ENCODE measurements at regions not wholly inside any gene's neighbourhood (a gene's known extent, or its start where the extent isn't known, plus 50 kb on each side); places are given as distances from the start of the nearest gene placed in this dataset.

DNA sequence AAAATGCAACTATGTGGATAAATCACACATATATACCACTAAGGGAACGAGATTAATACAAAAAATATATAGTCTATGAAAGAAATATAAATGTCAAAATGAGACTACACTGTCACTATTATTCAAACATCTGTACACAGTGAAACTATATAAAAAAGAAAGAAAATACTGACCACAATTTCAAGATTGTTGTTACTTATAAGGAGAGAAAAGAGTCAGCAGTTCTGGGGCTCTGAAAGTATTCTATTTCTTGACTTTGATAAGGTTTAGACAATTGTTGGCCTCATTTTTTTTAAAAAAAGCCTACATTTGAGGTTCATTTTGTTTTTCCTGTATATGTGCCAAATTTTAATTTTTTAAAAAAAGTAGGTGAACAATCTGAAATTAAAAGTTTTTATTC is 319.3 kb upstream of the CHRM3 start:
- Histone ChIP-seq H3K4me3 (no peak overlapping the region), H3K4me2 (no peak overlapping the region), H3K27ac (no peak overlapping the region), H3K27me3 (no peaks in the 10 kb centered on the region), H4K20me1 (no peaks in the 10 kb centered on the region), H3K4me1 (no peaks in the 10 kb centered on the region), H3K9me3 (replicated peaks in 1 of 11) (no peaks in the 10 kb centered on the region), H3K9ac (no peak overlapping the region), H3K36me3 (no peaks in the 10 kb centered on the region)
- no peak for TF ChIP-seq Cebpa-rat (IDR thresholded peaks at IDR 0.05)

- H3K4me2 ChIP-seq: no peak overlapping the region
- H3K27ac ChIP-seq: no peak overlapping the region
- H3K36me3 ChIP-seq: no peaks in the 10 kb centered on the region
- no peaks in the 10 kb centered on the region for H3K9me3 ChIP-seq (replicated peaks in 1 of 11)
- H3K4me1 ChIP-seq: no peaks in the 10 kb centered on the region
- TF ChIP-seq Cebpa-rat (IDR thresholded peaks at IDR 0.05): no peak
- H3K9ac ChIP-seq: no peak overlapping the region
- no peaks in the 10 kb centered on the region for H4K20me1 ChIP-seq
- H3K27me3 ChIP-seq: no peaks in the 10 kb centered on the region
- H3K4me3 ChIP-seq: no peak overlapping the region
These were observed 324.6 kb upstream of the CHRM3 start for GRCh38 chr1:239061770-239062169.

GRCh38 chr1:239058190-239058589 is 328.2 kb upstream of the CHRM3 start:
- no peaks in the 10 kb centered on the region for H3K4me1 ChIP-seq

DNA sequence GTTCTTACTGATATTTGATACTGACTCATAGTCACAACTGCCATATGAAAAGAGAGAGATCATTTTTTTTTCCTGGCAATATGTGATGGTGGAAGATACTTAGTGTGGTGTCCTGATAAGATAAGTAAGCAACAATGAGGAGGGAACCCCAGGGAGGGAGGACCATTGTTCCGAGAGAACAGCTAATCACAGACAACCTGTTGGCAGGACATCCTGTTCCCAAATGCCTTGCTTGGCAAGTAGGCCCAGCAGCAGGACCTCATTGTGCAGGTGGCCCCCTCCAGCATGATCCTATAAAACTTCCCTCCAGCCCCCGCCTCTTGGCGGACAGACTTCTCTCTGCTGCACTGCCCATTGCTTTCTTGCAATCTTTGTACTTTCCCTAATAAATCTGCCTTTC is 329.4 kb upstream of the CHRM3 start:
- H3K9ac ChIP-seq: no peak overlapping the region
- H3K4me2 ChIP-seq: no peak overlapping the region
- no peaks in the 10 kb centered on the region for H3K27me3 ChIP-seq
- no peaks in the 10 kb centered on the region for H4K20me1 ChIP-seq
- no peaks in the 10 kb centered on the region for H3K36me3 ChIP-seq
- H3K4me3 ChIP-seq: no peak overlapping the region
- H3K4me1 ChIP-seq: no peaks in the 10 kb centered on the region
- TF ChIP-seq Cebpa-rat (IDR thresholded peaks at IDR 0.05): no peak
- no peak overlapping the region for H3K27ac ChIP-seq
- H3K9me3 ChIP-seq (replicated peaks in 1 of 11): no peaks in the 10 kb centered on the region

More at GRCh38 chr1:239058190-239058589, 328.2 kb upstream of the CHRM3 start:
- H3K27me3 ChIP-seq: no peaks in the 10 kb centered on the region
- no peak overlapping the region for H3K4me2 ChIP-seq
- no peak overlapping the region for H3K4me3 ChIP-seq
- H3K36me3 ChIP-seq: no peaks in the 10 kb centered on the region
- H3K9me3 ChIP-seq (replicated peaks in 1 of 11): no peaks in the 10 kb centered on the region
- no peak for TF ChIP-seq Cebpa-rat (IDR thresholded peaks at IDR 0.05)
- no peak overlapping the region for H3K9ac ChIP-seq
- no peaks in the 10 kb centered on the region for H4K20me1 ChIP-seq
- H3K27ac ChIP-seq: no peak overlapping the region

DNA sequence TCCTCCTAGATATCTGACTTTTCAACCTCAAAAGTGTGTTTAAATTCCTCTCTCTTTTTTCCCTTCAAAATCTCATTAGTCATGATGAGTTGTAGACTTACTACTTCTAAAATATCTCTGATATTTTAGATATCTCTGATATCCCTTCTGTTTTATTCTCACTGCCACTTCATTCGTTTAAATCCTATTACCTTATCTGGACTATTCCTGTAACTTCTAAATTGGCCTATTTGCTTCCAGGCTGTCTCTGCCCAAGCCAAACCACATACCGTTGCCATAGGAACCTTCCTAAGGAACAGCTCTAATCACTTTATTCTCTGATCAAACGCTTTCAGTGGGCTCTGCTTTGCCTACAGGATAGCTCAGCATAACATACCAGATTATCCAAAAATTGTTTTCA is 333.1 kb upstream of the CHRM3 start:
- no peaks in the 10 kb centered on the region for H3K4me1 ChIP-seq
- no peak overlapping the region for H3K4me2 ChIP-seq
- no peak overlapping the region for H3K9ac ChIP-seq
- no peak for TF ChIP-seq Cebpa-rat (IDR thresholded peaks at IDR 0.05)
- no peaks in the 10 kb centered on the region for H4K20me1 ChIP-seq
- H3K9me3 ChIP-seq (replicated peaks in 1 of 11): no peaks in the 10 kb centered on the region
- no peaks in the 10 kb centered on the region for H3K36me3 ChIP-seq
- H3K27ac ChIP-seq: no peak overlapping the region
- H3K4me3 ChIP-seq: no peak overlapping the region
- H3K27me3 ChIP-seq: no peaks in the 10 kb centered on the region

- Histone ChIP-seq H3K27me3 (no peaks in the 10 kb centered on the region), H3K4me2 (no peak overlapping the region), H3K4me3 (no peak overlapping the region), H3K9me3 (replicated peaks in 1 of 11) (no peaks in the 10 kb centered on the region), H4K20me1 (no peaks in the 10 kb centered on the region), H3K9ac (no peak overlapping the region), H3K36me3 (no peaks in the 10 kb centered on the region), H3K4me1 (no peaks in the 10 kb centered on the region), H3K27ac (no peak overlapping the region)
- no peak for TF ChIP-seq Cebpa-rat (IDR thresholded peaks at IDR 0.05)
These were observed 336.8 kb upstream of the CHRM3 start for GRCh38 chr1:239049571-239049970.

DNA sequence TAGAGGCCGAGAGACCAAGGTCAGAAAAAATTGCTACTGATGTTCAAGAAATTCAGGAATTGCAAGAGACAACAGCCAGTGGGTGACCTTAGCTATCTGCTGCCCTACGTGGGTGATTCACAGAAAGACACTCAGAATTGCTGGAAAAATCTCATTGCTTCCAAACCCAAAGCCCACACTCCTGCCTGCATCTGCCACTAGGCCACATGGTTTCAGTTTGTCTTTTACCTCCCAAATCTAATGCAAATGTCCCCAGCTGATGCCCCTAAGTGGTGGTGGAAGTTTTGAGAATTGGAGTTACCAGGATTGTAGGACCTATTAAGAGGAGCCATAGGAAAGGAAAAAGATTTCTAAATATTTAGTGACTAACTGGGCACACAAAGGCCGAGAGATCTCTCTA is 341.5 kb upstream of the CHRM3 start:
- H3K4me3 ChIP-seq: no peak overlapping the region
- TF ChIP-seq Cebpa-rat (IDR thresholded peaks at IDR 0.05): no peak
- H3K27ac ChIP-seq: no peak overlapping the region
- H3K9ac ChIP-seq: no peak overlapping the region
- H3K27me3 ChIP-seq: no peaks in the 10 kb centered on the region
- H3K9me3 ChIP-seq (replicated peaks in 1 of 11): no peaks in the 10 kb centered on the region
- H3K4me1 ChIP-seq: no peaks in the 10 kb centered on the region
- H4K20me1 ChIP-seq: no peaks in the 10 kb centered on the region
- no peak overlapping the region for H3K4me2 ChIP-seq
- no peaks in the 10 kb centered on the region for H3K36me3 ChIP-seq

- Histone ChIP-seq H3K27ac (no peak overlapping the region), H3K36me3 (no peaks in the 10 kb centered on the region), H4K20me1 (no peaks in the 10 kb centered on the region), H3K4me2 (no peak overlapping the region), H3K4me3 (no peak overlapping the region), H3K9me3 (replicated peaks in 1 of 11) (no peaks in the 10 kb centered on the region), H3K9ac (no peak overlapping the region), H3K27me3 (no peaks in the 10 kb centered on the region), H3K4me1 (no peaks in the 10 kb centered on the region)
- no peak for TF ChIP-seq Cebpa-rat (IDR thresholded peaks at IDR 0.05)
These were observed 345.8 kb upstream of the CHRM3 start for GRCh38 chr1:239040523-239040922.

- H3K27me3 ChIP-seq: no peaks in the 10 kb centered on the region
- no peaks in the 10 kb centered on the region for H3K36me3 ChIP-seq
These were observed 355.1 kb upstream of the CHRM3 start for GRCh38 chr1:239031310-239031709.

DNA sequence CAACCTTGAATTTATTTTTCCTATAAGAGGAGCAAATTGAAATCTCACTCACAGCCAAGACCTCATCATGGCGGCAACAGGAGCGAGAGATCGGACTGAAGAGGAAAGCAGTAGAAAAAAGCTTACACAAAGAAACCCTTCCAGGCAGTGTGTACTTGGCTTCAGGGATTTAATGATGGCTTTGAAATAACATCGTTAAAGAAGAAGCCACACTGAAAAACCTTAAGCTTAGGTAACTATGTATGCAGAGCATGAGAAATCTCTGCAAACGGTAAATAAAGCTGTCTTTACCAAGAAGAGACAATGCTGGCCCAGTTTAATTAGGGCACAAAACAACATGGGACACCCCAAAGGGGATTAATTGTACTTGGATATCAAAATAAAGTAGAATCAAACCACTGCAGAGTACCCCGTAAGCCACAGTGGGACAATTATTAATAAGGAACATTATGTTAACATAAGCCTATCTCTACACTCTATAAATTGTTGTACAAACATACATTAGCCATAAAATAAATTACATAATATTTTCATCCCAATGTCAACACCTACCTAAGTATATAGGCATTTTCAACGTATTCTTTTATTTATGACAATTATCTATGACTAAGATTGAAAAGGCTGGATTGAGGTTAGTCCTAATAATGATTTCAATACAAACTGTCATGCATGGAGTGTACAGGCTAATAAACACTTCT is 360.2 kb upstream of the CHRM3 start:
- H3K9me3 ChIP-seq (replicated peaks in 1 of 11): peaks cover 0 to 11% (median 0%) of the 10 kb centered on the region in 11 experiments; a peak in 2 of 22 replicates
- no peak overlapping the region for H3K9ac ChIP-seq
- H3K36me3 ChIP-seq: no peaks in the 10 kb centered on the region
- H3K4me2 ChIP-seq: no peak overlapping the region
- H3K4me3 ChIP-seq: no peak overlapping the region
- no peak overlapping the region for H3K27ac ChIP-seq
- H3K27me3 ChIP-seq: no peaks in the 10 kb centered on the region
- peaks cover 0 to 7% (median 0%) of the 10 kb centered on the region in 10 experiments; a peak in 4 of 20 replicates for H3K4me1 ChIP-seq
- no peaks in the 10 kb centered on the region for H4K20me1 ChIP-seq
- TF ChIP-seq Cebpa-rat (IDR thresholded peaks at IDR 0.05): no peak

More at GRCh38 chr1:239031310-239031709, 355.1 kb upstream of the CHRM3 start:
- Histone ChIP-seq H3K4me3 (no peak overlapping the region), H3K4me2 (no peak overlapping the region), H3K9me3 (replicated peaks in 1 of 11) (no peaks in the 10 kb centered on the region), H3K9ac (no peak overlapping the region), H4K20me1 (no peaks in the 10 kb centered on the region), H3K27ac (no peak overlapping the region), H3K4me1 (no peaks in the 10 kb centered on the region)
- TF ChIP-seq Cebpa-rat (IDR thresholded peaks at IDR 0.05): no peak
